Smooth muscle cell (in vitro differentiated cells): ENCODE measurements at regions not wholly inside any gene's neighbourhood (a gene's known extent, or its start where the extent isn't known, plus 50 kb on each side); places are given as distances from the start of the nearest gene placed in this dataset. TPM values are rescaled to one million over a fixed set of nuclear protein-coding genes. Genes with fewer than 3 reads are reported as not detected.

Source experiments
- DNase-seq: peaks from one replicate; lab custom pipeline; 2025; ENCODE audit not compliant: unreplicated experiment; lab: John Stamatoyannopoulos, UW
- H2AFZ ChIP-seq: fragments of 200-600 bp; sonication (generic); 2 replicates; pipeline ENCODE4 v1.6.0; 2016; ENCODE audit warnings: antibody characterized with exemption, low read depth, mild to moderate bottlenecking
- H3F3A ChIP-seq: fragments of 200-600 bp; sonication (generic); 2 replicates; pipeline ENCODE4 v1.6.0; 2017; ENCODE audit warnings: antibody characterized with exemption, low read depth
- H3K27ac ChIP-seq: fragments of 200-600 bp; sonication (generic); 2 replicates; pipeline ENCODE4 v1.5.1; 2016; ENCODE audit warnings: low read depth, mild to moderate bottlenecking
- H3K27me3 ChIP-seq: fragments of 200-600 bp; sonication (generic); 2 replicates; pipeline ENCODE4 v1.6.1; 2016; ENCODE audit warnings: low read depth, mild to moderate bottlenecking
- H3K36me3 ChIP-seq: fragments of 200-600 bp; sonication (generic); 2 replicates; pipeline ENCODE4 v1.5.1; 2016; ENCODE audit warnings: low read depth
- H3K4me1 ChIP-seq: fragments of 200-600 bp; sonication (generic); 2 replicates; pipeline ENCODE4 v1.5.1; 2016; ENCODE audit warnings: low read depth
- H3K4me2 ChIP-seq: fragments of 200-600 bp; sonication (generic); 2 replicates; pipeline ENCODE4 v1.6.0; 2016; ENCODE audit warnings: mild to moderate bottlenecking
- H3K4me3 ChIP-seq: fragments of 200-600 bp; sonication (generic); 2 replicates; pipeline ENCODE4 v1.5.1; 2016; ENCODE audit warnings: mild to moderate bottlenecking
- H3K79me2 ChIP-seq: fragments of 200-600 bp; sonication (generic); 2 replicates; pipeline ENCODE4 v1.6.0; 2016; ENCODE audit warnings: low read depth, mild to moderate bottlenecking
- H3K9ac ChIP-seq: fragments of 200-600 bp; sonication (generic); 2 replicates; pipeline ENCODE4 v1.6.0; 2016; ENCODE audit warnings: low read depth
- H3K9me3 ChIP-seq: fragments of 200-600 bp; sonication (generic); replicated peaks from 2 replicates; pipeline ENCODE4 v1.5.1; 2016; ENCODE audit warnings: low read depth
- H4K20me1 ChIP-seq: fragments of 200-600 bp; sonication (generic); 2 replicates; pipeline ENCODE4 v1.6.0; 2016; ENCODE audit warnings: low read depth
- CTCF ChIP-seq: fragments of 200-600 bp; sonication (generic); IDR thresholded peaks from 2 replicates; pipeline ENCODE4 v1.5.1; 2017; ENCODE audit warnings: borderline replicate concordance, mild to moderate bottlenecking, antibody characterized with exemption; ENCODE audit not compliant: insufficient read depth, poor library complexity, severe bottlenecking
- WGBS: methylation state at CpG from one replicate; pipeline ENCODE4 v1.1.7; 2016; ENCODE audit warnings: low lambda C conversion rate; 5-methylcytosine and 5-hydroxymethylcytosine counted together
- small RNA-seq: library from RNA; depleted of rRNA; stranded (forward); fragments of <200 nt; gene quantifications from one replicate; pipeline ENCODE3, GENCODE V24; 2014

GRCh38 chr1:232101231-232101630, 474.6 kb downstream of the DISC1 start:
- no peaks in the 10 kb centered on the region for H3K79me2 ChIP-seq
- H3K9ac ChIP-seq, result no peak overlapping the region
- H2AFZ ChIP-seq, result no peak overlapping the region
- DNase-seq, result no peak
- H3K4me3 ChIP-seq, result no peak overlapping the region
- 100% methylated on average over 1 of the region's 1 CpG for WGBS
- H3K9me3 ChIP-seq, result no peaks in the 10 kb centered on the region
- no peak for TF ChIP-seq CTCF
- H3K36me3 ChIP-seq, result no peaks in the 10 kb centered on the region
- H4K20me1 ChIP-seq, result no peaks in the 10 kb centered on the region
- H3F3A ChIP-seq, result no peaks in the 10 kb centered on the region
- no peaks in the 10 kb centered on the region for H3K4me1 ChIP-seq
- H3K27me3 ChIP-seq, result no peaks in the 10 kb centered on the region
- no peak overlapping the region for H3K4me2 ChIP-seq
- no peak overlapping the region for H3K27ac ChIP-seq

DNA sequence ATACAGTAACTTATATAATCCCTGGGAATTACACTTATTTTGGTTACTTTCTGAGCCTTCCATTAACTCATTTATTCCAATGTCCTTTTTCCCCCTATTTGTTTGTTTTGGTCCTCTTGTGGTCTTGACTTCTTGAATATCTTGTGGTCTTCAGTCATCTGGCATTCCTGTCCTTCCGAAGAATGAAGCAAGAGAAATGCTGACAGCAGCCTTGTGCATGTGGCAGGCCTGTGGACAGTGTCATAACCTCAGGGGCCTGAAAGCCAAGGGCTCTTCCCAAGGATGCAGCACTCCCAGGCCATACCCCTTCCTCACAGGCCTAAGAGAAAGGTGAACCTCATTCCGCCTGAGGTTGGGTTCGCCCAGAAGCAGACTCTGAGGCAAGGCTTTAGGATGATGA, 470.2 kb downstream of the DISC1 start:
- Histone ChIP-seq H3K27ac (no peak overlapping the region), H3K79me2 (no peaks in the 10 kb centered on the region), H3K4me1 (no peaks in the 10 kb centered on the region), H3K9ac (no peak overlapping the region), H3K4me3 (no peak overlapping the region), H3K4me2 (no peak overlapping the region), H4K20me1 (no peaks in the 10 kb centered on the region), H3F3A (no peaks in the 10 kb centered on the region), H2AFZ (no peak overlapping the region), H3K9me3 (no peaks in the 10 kb centered on the region), H3K27me3 (no peaks in the 10 kb centered on the region), H3K36me3 (no peaks in the 10 kb centered on the region)
- 72% methylated on average over 3 of the region's 3 CpGs for WGBS
- no peak for DNase-seq
- TF ChIP-seq CTCF, result no peak

Small RNA genes lying in the stretch of these regions (small RNA-seq; reads per million reads assigned to genes)
- gene BX323014.1, result not detected
- gene RN7SL299P, result not detected
